ENCODE measurements at regions not wholly inside any gene's neighbourhood (a gene's known extent, or its start where the extent isn't known, plus 50 kb on each side); places are given as distances from the start of the nearest gene placed in this dataset.

DNA sequence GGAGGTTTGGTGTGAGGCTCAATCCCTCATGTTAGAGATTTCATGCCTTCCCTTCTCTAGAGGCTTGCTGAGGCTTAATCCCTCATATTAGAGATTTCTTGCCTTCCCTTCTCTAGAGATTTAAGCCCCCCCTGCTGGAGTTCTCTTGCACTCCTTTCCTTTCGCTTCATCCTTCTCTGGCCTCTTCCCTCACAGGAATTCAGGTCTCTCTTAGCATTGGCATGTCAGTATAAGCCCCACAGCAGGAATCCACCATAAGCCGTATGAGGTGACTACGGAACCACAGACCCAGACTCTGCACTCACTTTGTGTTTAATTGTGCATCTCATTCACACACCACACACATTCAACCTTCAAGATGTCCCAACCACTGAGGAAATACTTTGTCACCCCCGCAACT is 338.6 kb upstream of the POU1F1 start:
- TF ChIP-seq POLR2A (IDR thresholded peaks at IDR 0.05) = no peak
- TF ChIP-seq, protein P1, sequence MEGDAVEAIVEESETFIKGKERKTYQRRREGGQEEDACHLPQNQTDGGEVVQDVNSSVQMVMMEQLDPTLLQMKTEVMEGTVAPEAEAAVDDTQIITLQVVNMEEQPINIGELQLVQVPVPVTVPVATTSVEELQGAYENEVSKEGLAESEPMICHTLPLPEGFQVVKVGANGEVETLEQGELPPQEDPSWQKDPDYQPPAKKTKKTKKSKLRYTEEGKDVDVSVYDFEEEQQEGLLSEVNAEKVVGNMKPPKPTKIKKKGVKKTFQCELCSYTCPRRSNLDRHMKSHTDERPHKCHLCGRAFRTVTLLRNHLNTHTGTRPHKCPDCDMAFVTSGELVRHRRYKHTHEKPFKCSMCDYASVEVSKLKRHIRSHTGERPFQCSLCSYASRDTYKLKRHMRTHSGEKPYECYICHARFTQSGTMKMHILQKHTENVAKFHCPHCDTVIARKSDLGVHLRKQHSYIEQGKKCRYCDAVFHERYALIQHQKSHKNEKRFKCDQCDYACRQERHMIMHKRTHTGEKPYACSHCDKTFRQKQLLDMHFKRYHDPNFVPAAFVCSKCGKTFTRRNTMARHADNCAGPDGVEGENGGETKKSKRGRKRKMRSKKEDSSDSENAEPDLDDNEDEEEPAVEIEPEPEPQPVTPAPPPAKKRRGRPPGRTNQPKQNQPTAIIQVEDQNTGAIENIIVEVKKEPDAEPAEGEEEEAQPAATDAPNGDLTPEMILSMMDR (IDR thresholded peaks at IDR 0.05) = no peak
- TF ChIP-seq POLR2AphosphoS5 (IDR thresholded peaks at IDR 0.05) = no peak
